Body of pancreas (tissue), 4 donors: ENCODE measurements at regions not wholly inside any gene's neighbourhood (a gene's known extent, or its start where the extent isn't known, plus 50 kb on each side); places are given as distances from the start of the nearest gene placed in this dataset.

Experiments
- ATAC-seq: fragments of 150-250 bp; one replicate; pipeline ENCODE4 v1.9.1; 2016
- DNase-seq, 4 donors: peaks; one replicate each; pipeline ENCODE4 v3.0.0-alpha.2; 2019
- H3K27ac ChIP-seq, 4 donors: fragments of 200-600 bp; sonication (generic); 1 replicate in 3 of 4; 2 replicates in 1 of 4; pipeline versions ENCODE4 v1.5.1 to v1.6.1; 2016 to 2019; ENCODE audit warnings: mild to moderate bottlenecking in 1 of 4, mixed read lengths in 1 of 4, moderate library complexity in 1 of 4
- H3K27me3 ChIP-seq, 2 donors: fragments of 200-600 bp; sonication (generic); one replicate each; pipeline ENCODE4 v1.6.0; 2016; ENCODE audit warnings: mild to moderate bottlenecking in 1 of 2
- H3K36me3 ChIP-seq, 2 donors: fragments of 200-600 bp; sonication (generic); replicated peaks in 1 of 2; 2 replicates each; pipeline ENCODE4 v1.5.1; 2016; ENCODE audit warnings: low read depth in 2 of 2; ENCODE audit not compliant: insufficient read depth in 1 of 2
- H3K4me1 ChIP-seq: fragments of 200-600 bp; sonication (generic); one replicate; pipeline ENCODE4 v1.6.0; 2016
- H3K4me3 ChIP-seq, 2 donors: fragments of 200-600 bp; sonication (generic); 1 replicate in 1 of 2; 2 replicates in 1 of 2; pipeline ENCODE4 v1.5.1; 2016 to 2019
- H3K9me3 ChIP-seq, 3 donors: fragments of 200-600 bp; sonication (generic); 1 replicate in 2 of 3; 2 replicates in 1 of 3; pipeline ENCODE4 v1.5.1; 2016
- CTCF ChIP-seq, 7 experiments: fragments of 450-650 bp in 4 of 7; fragments of 200-600 bp in 3 of 7; sonication (generic) in 3 of 7; IDR thresholded peaks; one replicate each; pipeline ENCODE4 v1.5.1; 2016 to 2019; ENCODE audit warnings: antibody characterized with exemption in 7 of 7
- POLR2A ChIP-seq, 3 donors: fragments of 450-650 bp; IDR thresholded peaks; one replicate each; pipeline ENCODE4 v1.6.1; 2016; ENCODE audit warnings: antibody characterized with exemption in 3 of 3, mild to moderate bottlenecking in 2 of 3
- WGBS, 2 donors: methylation state at CpG; one replicate each; pipeline ENCODE4 v1.1.5; 2017; 5-methylcytosine and 5-hydroxymethylcytosine counted together
- intact Hi-C: fragments of 100-400 bp; cut with DNase I; formaldehyde crosslinking; loops from one replicate; pipeline ENCODE4 v1.15.1; 2023

GRCh38 chr22:47419239-47419638 is 656.8 kb downstream of the TBC1D22A start:
- Histone ChIP-seq H3K36me3 (no peaks in the 10 kb centered on the region), H3K27me3 (no peaks in the 10 kb centered on the region), H3K9me3 (no peaks in the 10 kb centered on the region), H3K27ac (no peak overlapping the region), H3K4me1 (no peaks in the 10 kb centered on the region), H3K4me3 (no peak overlapping the region)
- ATAC-seq: no peak
- WGBS, 2 donors: 56 to 63% methylated on average over 4 of the region's 4 CpGs
- intact Hi-C loops: no loop called here
- TF ChIP-seq POLR2A (IDR thresholded peaks at IDR 0.05) (no peak), CTCF (IDR thresholded peaks at IDR 0.05) (no peak)
- no peak for DNase-seq

GRCh38 chr22:47417699-47418098 is 655.2 kb downstream of the TBC1D22A start:
- TF ChIP-seq POLR2A (IDR thresholded peaks at IDR 0.05): no peak
- TF ChIP-seq CTCF (IDR thresholded peaks at IDR 0.05): no peak
- Histone ChIP-seq H3K27me3 (no peaks in the 10 kb centered on the region), H3K36me3 (no peaks in the 10 kb centered on the region), H3K4me3 (no peak overlapping the region), H3K9me3 (no peaks in the 10 kb centered on the region), H3K27ac (no peak overlapping the region), H3K4me1 (no peaks in the 10 kb centered on the region)
- intact Hi-C loops: no loop called here
- DNase-seq: no peak
- WGBS, 2 donors: 43 to 84% methylated on average over 2 of the region's 2 CpGs
- ATAC-seq: no peak

- H3K36me3 ChIP-seq: no peaks in the 10 kb centered on the region
- intact Hi-C loops: no loop called here
- ATAC-seq (no peak), DNase-seq (no peak)
- TF ChIP-seq POLR2A (IDR thresholded peaks at IDR 0.05) (no peak), CTCF (IDR thresholded peaks at IDR 0.05) (no peak)
- H3K9me3 ChIP-seq: no peaks in the 10 kb centered on the region
- 56 to 70% methylated on average over 8 of the region's 8 CpGs for WGBS, 2 donors
- H3K27me3 ChIP-seq: peaks cover 0 to 14% of the 10 kb centered on the region in 2 donors
- no peak overlapping the region for H3K4me3 ChIP-seq
- H3K4me1 ChIP-seq: no peaks in the 10 kb centered on the region
- no peak overlapping the region for H3K27ac ChIP-seq
Measured at GRCh38 chr22:47411006-47411405, 648.6 kb downstream of the TBC1D22A start.

- WGBS, 2 donors: 26 to 37% methylated on average over 12 of the region's 12 CpGs
- Histone ChIP-seq H3K4me3 (no peak overlapping the region), H3K9me3 (no peaks in the 10 kb centered on the region), H3K36me3 (no peaks in the 10 kb centered on the region), H3K4me1 (no peaks in the 10 kb centered on the region), H3K27me3 (peaks cover 0 to 14% of the 10 kb centered on the region in 2 donors), H3K27ac (no peak overlapping the region)
- no peak for DNase-seq
- TF ChIP-seq POLR2A (IDR thresholded peaks at IDR 0.05) (no peak), CTCF (IDR thresholded peaks at IDR 0.05) (no peak)
- intact Hi-C loops: no loop called here
- no peak for ATAC-seq
Measured at GRCh38 chr22:47409539-47410275, 647.3 kb downstream of the TBC1D22A start.

GRCh38 chr22:47408409-47408808 is 646.0 kb downstream of the TBC1D22A start:
- H3K27ac ChIP-seq: no peak overlapping the region
- no peaks in the 10 kb centered on the region for H3K4me1 ChIP-seq
- ATAC-seq: no peak
- H3K4me3 ChIP-seq: no peak overlapping the region
- H3K27me3 ChIP-seq: peaks cover 0 to 14% of the 10 kb centered on the region in 2 donors
- intact Hi-C loops: no loop called here
- no peaks in the 10 kb centered on the region for H3K9me3 ChIP-seq
- TF ChIP-seq CTCF (IDR thresholded peaks at IDR 0.05) (no peak), POLR2A (IDR thresholded peaks at IDR 0.05) (no peak)
- DNase-seq: no peak
- H3K36me3 ChIP-seq: no peaks in the 10 kb centered on the region
- WGBS, 2 donors: 48% methylated on average over 5 to 7 of the region's 7 CpGs
